ENCODE measurements at regions not wholly inside any gene's neighbourhood (a gene's known extent, or its start where the extent isn't known, plus 50 kb on each side); places are given as distances from the start of the nearest gene placed in this dataset.

DNA sequence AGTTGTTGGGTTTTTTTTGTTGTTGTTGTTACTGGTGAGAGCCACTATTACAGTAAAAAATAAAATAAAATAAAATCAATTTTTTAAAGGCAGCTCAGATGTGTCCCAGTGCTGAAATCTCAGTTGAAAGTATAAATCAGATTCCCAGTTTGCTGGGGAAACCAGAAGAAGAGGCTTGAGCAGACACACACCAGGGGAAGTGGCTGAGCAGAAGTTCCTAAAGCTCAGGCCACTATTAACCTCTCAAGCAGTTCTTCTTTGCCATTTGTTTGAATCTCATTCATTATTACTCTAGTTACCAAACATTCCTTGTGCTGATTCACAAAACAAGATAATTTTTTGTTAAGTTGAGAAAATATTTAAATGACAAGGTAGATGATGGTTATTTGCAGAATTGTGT, 70.9 kb upstream of the ZSWIM6 start:
- FAIRE-seq, result no peak
- no peak for TF ChIP-seq POLR2A (IDR thresholded peaks at IDR 0.05; ENCODE audit: low read depth, low read length)
- no peak for DNase-seq (ENCODE audit: insufficient read length, low spot score)

DNA sequence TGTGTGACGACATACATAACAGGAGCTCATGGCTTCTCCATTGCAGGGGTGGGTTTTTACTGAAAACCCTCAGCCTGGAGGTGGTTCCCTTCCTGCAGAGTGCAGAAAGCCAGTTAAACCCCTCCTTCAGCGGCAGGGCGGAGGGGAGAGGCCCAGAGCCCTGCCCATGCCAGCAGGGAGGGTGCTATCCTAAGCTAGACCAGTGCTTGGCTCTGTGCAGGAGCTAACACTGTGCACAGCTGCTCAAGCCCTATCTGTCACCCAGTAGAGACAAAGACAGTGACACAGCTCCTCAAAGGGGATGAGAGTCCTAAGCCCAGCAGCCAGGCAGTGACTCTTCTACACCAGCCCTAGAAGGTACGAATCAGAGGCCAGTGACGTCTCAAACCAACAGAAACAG, 70.0 kb upstream of the ZSWIM6 start:
- FAIRE-seq, result no peak
- no peak for DNase-seq (ENCODE audit: insufficient read length, low spot score)
- TF ChIP-seq TAF1 (IDR thresholded peaks at IDR 0.05; ENCODE audit: low read depth, low read length) (no peak), PAX5 (IDR thresholded peaks at IDR 0.05; ENCODE audit: insufficient read depth, low read length, severe bottlenecking) (no peak)

DNA sequence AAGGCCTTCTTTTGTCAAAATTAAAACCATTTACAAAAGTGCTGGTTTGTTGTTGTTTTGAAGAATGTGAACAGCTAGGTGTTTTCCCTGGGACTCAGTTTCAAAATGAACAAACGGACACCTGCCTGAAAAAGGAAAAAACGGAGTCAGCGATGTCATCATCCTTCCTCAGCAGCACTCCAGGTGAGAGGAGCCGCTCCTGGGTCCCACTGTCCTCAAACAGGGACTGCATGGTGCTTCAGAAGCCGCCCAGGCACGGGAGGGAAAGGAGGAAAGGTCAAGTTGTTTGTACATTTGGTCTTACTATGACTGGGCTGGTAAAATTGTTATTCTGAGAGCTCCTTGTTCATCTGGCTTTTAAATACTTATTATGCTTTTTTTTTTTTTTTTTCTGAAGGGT, 69.0 kb upstream of the ZSWIM6 start:
- TF ChIP-seq PAX5 (IDR thresholded peaks at IDR 0.05; ENCODE audit: insufficient read depth, low read length, severe bottlenecking) (no peak), TAF1 (IDR thresholded peaks at IDR 0.05; ENCODE audit: low read depth, low read length) (no peak), POLR2A (IDR thresholded peaks at IDR 0.05; ENCODE audit: low read depth, low read length) (no peak), POLR2AphosphoS5 (IDR thresholded peaks at IDR 0.05; ENCODE audit: low read depth, low read length) (no peak), POU2F2 (IDR thresholded peaks at IDR 0.05; ENCODE audit: low read depth, low read length) (no peak), SPI1 (IDR thresholded peaks at IDR 0.05; ENCODE audit: low read depth, low read length) (no peak)
- no peak for DNase-seq (ENCODE audit: insufficient read length, low spot score)

GRCh38 chr5:61263561-61264272, 68.3 kb upstream of the ZSWIM6 start:
- DNase-seq (ENCODE audit: insufficient read length, low spot score) (no peak), FAIRE-seq (no peak)
- TF ChIP-seq POLR2AphosphoS5 (IDR thresholded peaks at IDR 0.05; ENCODE audit: low read depth, low read length), result no peak

More for the DNA sequence above, 69.0 kb upstream of the ZSWIM6 start:
- no peak for FAIRE-seq

- no peak for FAIRE-seq
- no peak for DNase-seq (ENCODE audit: insufficient read length, low spot score)
- TF ChIP-seq PAX5 (IDR thresholded peaks at IDR 0.05; ENCODE audit: insufficient read depth, low read length, severe bottlenecking) (no peak), TAF1 (IDR thresholded peaks at IDR 0.05; ENCODE audit: low read depth, low read length) (no peak), POLR2A (IDR thresholded peaks at IDR 0.05; ENCODE audit: low read depth, low read length) (no peak), POLR2AphosphoS5 (IDR thresholded peaks at IDR 0.05; ENCODE audit: low read depth, low read length) (no peak), SPI1 (IDR thresholded peaks at IDR 0.05; ENCODE audit: low read depth, low read length) (no peak), POU2F2 (IDR thresholded peaks at IDR 0.05; ENCODE audit: low read depth, low read length) (no peak)
Measured at GRCh38 chr5:61264273-61264661, 67.8 kb upstream of the ZSWIM6 start.

DNA sequence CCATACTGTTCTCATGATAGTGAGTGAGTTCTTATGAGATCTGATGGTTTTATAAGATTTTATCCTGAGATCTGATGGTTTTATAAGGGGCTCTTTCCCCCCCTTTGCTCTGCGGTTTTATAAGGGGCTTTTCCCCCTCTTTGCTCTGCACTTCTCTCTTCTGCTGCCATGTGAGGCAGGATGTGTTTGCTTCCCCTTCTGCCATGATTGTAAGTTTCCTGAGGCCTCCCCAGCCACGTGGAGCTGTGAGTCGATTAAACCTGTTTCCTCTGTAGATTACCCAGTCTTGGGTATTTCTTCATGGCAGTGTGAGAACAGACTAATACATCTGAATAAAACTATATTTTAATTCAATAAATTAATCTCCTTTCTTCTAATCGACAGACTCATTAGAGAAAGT, 64.9 kb upstream of the ZSWIM6 start:
- DNase-seq (ENCODE audit: insufficient read length, low spot score), result no peak
- no peak for FAIRE-seq
- no peak for TF ChIP-seq POLR2AphosphoS5 (IDR thresholded peaks at IDR 0.05; ENCODE audit: low read depth, low read length)
- no peak for TF ChIP-seq TAF1 (IDR thresholded peaks at IDR 0.05; ENCODE audit: low read depth, low read length)
- no peak for TF ChIP-seq PAX5 (IDR thresholded peaks at IDR 0.05; ENCODE audit: insufficient read depth, low read length, severe bottlenecking)
- TF ChIP-seq POU2F2 (IDR thresholded peaks at IDR 0.05; ENCODE audit: low read depth, low read length), result no peak
- no peak for TF ChIP-seq SPI1 (IDR thresholded peaks at IDR 0.05; ENCODE audit: low read depth, low read length)
- TF ChIP-seq POLR2A (IDR thresholded peaks at IDR 0.05; ENCODE audit: low read depth, low read length), result no peak

DNA sequence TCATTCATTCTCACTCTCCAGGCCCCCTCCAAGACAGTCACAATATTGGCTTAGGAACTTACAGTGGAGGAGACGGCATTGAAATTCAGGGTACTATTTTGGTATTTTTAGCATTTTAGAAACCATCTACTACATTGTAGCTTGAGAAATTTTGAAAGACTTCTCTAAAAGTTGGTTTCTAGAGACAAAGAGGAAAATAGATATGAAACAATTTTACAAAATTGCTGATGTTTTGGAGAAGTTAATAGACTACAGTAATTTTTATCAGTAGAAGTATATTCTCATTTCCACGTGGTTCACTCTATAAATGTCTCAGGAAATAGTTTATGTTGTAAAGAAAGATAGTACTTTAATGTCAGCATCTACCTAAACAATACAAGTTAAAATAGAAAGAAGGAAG, 63.2 kb upstream of the ZSWIM6 start:
- DNase-seq (ENCODE audit: insufficient read length, low spot score), result no peak
- no peak for TF ChIP-seq SPI1 (IDR thresholded peaks at IDR 0.05; ENCODE audit: low read depth, low read length)
- no peak for TF ChIP-seq PAX5 (IDR thresholded peaks at IDR 0.05; ENCODE audit: insufficient read depth, low read length, severe bottlenecking)
- TF ChIP-seq TAF1 (IDR thresholded peaks at IDR 0.05; ENCODE audit: low read depth, low read length), result no peak
- TF ChIP-seq POLR2A (IDR thresholded peaks at IDR 0.05; ENCODE audit: low read depth, low read length), result no peak
- no peak for TF ChIP-seq POLR2AphosphoS5 (IDR thresholded peaks at IDR 0.05; ENCODE audit: low read depth, low read length)
- no peak for TF ChIP-seq POU2F2 (IDR thresholded peaks at IDR 0.05; ENCODE audit: low read depth, low read length)
- no peak for FAIRE-seq

DNA sequence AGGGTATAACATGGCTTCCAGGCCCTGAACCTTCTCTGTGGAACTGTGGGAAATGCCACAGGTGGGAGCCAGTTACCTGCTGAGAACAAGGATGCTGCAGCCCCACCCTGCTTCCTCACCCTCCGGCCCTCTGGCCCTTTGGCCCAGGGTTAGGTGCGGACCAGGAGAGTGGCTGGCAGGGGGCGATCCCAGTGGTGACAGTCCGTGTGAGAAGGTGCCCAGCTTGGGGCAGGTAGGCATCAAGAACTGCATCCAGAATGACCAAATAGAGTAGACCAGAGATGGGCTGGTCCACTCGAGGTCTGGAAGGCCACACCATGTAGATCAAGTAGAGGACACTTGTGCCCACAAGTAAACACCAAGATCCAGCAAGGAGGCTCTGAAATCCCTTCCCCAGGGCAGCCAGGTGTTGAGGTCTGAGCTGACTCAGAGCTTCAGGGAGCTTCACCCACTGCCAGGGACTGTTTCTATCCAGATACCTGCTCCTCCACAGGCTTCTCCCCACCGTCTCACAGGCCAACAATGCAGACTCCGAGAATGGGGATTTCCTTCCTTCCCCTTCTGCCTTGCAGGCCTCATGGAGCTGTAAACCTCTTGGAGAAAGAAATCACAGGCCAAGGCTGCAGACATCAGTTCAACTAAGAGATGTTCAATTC, 61.4 kb upstream of the ZSWIM6 start:
- FAIRE-seq, result no peak
- DNase-seq (ENCODE audit: insufficient read length, low spot score), result no peak
- no peak for TF ChIP-seq SPI1 (IDR thresholded peaks at IDR 0.05; ENCODE audit: low read depth, low read length)
- no peak for TF ChIP-seq POLR2A (IDR thresholded peaks at IDR 0.05; ENCODE audit: low read depth, low read length)
- no peak for TF ChIP-seq TAF1 (IDR thresholded peaks at IDR 0.05; ENCODE audit: low read depth, low read length)
- no peak for TF ChIP-seq POLR2AphosphoS5 (IDR thresholded peaks at IDR 0.05; ENCODE audit: low read depth, low read length)
- no peak for TF ChIP-seq PAX5 (IDR thresholded peaks at IDR 0.05; ENCODE audit: insufficient read depth, low read length, severe bottlenecking)

GRCh38 chr5:61272688-61273087, 59.4 kb upstream of the ZSWIM6 start:
- DNase-seq (ENCODE audit: insufficient read length, low spot score), result no peak
- no peak for TF ChIP-seq POLR2A (IDR thresholded peaks at IDR 0.05; ENCODE audit: low read depth, low read length)
- no peak for TF ChIP-seq POLR2AphosphoS5 (IDR thresholded peaks at IDR 0.05; ENCODE audit: low read depth, low read length)
- no peak for TF ChIP-seq PAX5 (IDR thresholded peaks at IDR 0.05; ENCODE audit: insufficient read depth, low read length, severe bottlenecking)
- TF ChIP-seq POU2F2 (IDR thresholded peaks at IDR 0.05; ENCODE audit: low read depth, low read length), result no peak
- no peak for TF ChIP-seq SPI1 (IDR thresholded peaks at IDR 0.05; ENCODE audit: low read depth, low read length)
- no peak for TF ChIP-seq TAF1 (IDR thresholded peaks at IDR 0.05; ENCODE audit: low read depth, low read length)
- no peak for FAIRE-seq

- DNase-seq (ENCODE audit: insufficient read length, low spot score) (no peak), FAIRE-seq (no peak)
- no peak for TF ChIP-seq POU2F2 (IDR thresholded peaks at IDR 0.05; ENCODE audit: low read depth, low read length)
- no peak for TF ChIP-seq SPI1 (IDR thresholded peaks at IDR 0.05; ENCODE audit: low read depth, low read length)
- TF ChIP-seq POLR2AphosphoS5 (IDR thresholded peaks at IDR 0.05; ENCODE audit: low read depth, low read length), result no peak
- TF ChIP-seq PAX5 (IDR thresholded peaks at IDR 0.05; ENCODE audit: insufficient read depth, low read length, severe bottlenecking), result no peak
- TF ChIP-seq TAF1 (IDR thresholded peaks at IDR 0.05; ENCODE audit: low read depth, low read length), result no peak
- TF ChIP-seq POLR2A (IDR thresholded peaks at IDR 0.05; ENCODE audit: low read depth, low read length), result no peak
Measured at GRCh38 chr5:61273279-61273975, 58.6 kb upstream of the ZSWIM6 start.
